ENCODE measurements at regions not wholly inside any gene's neighbourhood (a gene's known extent, or its start where the extent isn't known, plus 50 kb on each side); places are given as distances from the start of the nearest gene placed in this dataset.

DNA sequence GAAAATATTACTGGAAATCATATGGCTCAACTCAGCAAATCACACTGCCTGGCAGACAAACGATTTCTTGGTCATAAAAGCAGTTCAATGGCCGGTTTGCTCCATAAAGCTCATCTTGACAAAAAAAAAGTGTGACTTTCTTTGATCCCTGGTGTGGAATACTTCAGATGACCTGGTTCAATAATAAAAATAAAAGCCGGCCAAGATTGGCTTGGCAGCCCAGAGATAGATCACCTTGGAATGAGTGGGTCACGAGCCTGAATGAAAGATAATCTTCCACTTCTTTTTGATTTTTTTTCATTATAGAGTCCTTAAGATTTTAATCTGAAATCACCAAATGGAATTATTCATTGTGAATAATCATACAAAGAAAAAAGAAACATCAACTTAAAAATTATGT is 445.3 kb upstream of the CITED2 start:
- intact Hi-C loops (cut with DNase I): no loop called here
- no peak for DNase-seq

- no peak for DNase-seq
- intact Hi-C loops (cut with DNase I): no loop called here
Observed at GRCh38 chr6:139812939-139813338, 438.5 kb upstream of the CITED2 start.

DNA sequence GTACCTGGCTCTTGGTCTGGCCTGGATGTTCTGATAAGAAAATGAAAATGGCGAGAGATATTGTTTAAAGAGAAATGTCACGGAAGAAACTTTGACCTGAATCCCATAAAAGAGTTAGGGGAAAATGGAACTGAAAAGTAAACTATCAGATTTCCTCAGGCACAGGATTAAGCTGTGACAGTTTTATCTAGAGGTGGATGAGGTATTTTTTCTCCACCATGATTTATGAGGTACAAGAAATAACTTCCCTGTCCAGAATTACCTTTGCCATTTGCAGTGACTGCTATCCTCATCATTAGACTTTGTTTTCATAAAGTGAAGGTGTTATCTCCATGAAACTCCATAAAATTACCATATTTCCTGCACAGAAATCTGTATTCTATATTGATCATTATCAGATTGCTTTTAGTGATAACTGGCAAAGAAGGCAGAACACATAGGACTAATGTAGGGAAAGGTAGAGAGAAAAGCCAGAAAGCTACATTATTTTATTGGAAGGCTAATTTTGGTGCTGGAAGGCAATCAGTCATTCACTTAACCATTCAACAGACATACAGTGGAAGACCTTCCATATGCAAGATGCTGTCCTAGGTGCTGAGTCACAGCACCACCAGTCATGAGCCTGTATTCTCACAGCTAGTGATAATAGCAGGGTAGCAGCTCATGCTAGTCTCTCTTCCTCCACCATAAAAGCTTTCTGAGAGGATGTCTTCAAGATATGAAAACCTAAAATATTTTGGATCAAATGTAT is 427.3 kb upstream of the CITED2 start:
- intact Hi-C loops (cut with DNase I): no loop called here

GRCh38 chr6:139800837-139801236 is 426.4 kb upstream of the CITED2 start:
- intact Hi-C loops (cut with DNase I): no loop called here
- DNase-seq: no peak

More for the DNA sequence above, 427.3 kb upstream of the CITED2 start:
- DNase-seq: no peak

- no peak for DNase-seq
- intact Hi-C loops (cut with DNase I): no loop called here
Observed at GRCh38 chr6:139790527-139790926, 416.1 kb upstream of the CITED2 start.

DNA sequence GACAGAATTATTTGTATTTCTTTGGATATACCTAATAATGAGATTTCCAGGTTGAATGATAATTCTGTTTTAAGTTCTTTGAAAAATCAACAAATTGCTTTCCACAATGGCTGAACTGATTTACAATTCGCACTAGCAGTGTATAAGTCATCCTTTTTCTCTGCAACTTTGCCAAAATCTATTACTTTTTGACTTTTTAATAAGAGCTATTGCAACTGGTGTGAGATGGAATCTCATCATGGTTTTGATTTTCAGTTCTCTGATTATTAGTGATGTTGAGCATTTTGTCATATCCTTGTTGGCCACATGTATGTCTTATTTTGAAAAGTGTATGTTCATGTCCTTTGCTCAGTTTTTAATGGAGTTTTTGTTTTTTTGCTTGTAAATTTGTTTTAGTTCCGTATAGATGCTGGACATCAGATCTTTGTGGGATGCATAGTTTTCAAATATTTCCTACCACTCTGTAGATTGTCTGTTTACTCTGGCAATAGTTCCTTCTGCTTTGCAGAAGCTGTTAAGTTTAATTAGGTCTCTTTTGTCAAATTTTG is 409.8 kb upstream of the CITED2 start:
- intact Hi-C loops (cut with DNase I): no loop called here
- no peak for DNase-seq

DNA sequence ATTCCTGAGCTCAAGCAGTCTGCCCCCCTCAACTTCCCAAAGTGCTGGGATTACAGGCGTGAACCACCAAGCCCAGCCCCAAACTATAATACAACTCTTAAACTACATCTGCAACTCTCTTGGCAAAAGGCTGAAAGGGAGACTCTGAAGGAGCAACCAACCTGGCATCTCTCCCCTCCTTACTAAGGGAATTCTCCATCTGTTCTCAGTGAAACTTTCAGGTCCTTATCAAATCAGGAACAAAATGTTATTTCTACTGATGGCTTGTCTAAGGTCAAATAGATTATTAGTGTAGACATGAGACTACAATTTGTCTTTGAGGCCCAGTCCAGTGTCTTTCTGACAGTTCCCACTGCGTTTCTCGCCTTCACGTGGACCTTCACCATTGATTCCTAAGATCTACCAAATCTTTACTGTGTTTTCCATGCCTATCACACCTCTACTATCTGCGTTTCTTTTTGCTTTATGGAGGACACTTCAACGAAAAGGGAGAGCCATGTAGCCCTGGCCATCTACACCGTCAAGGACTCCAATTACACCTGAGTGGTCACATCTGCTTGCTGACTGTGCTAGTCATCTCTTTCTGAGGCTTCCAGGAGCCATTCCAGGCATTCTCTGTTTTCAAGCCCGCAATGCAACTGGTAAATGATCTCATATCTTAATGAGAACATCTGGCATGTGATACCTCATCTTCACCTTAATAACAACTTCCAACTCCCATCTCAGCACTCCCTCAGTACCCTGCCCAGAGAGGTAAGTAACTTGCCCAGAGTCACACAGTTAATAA is 405.7 kb upstream of the CITED2 start:
- intact Hi-C loops (cut with DNase I): no loop called here
- DNase-seq: no peak

- DNase-seq: peak in 6 of 42 donors; percentile 9 to 39 (median 15)
- intact Hi-C loops (cut with DNase I): no loop called here
Observed at GRCh38 chr6:139778688-139779087, 404.2 kb upstream of the CITED2 start.

DNA sequence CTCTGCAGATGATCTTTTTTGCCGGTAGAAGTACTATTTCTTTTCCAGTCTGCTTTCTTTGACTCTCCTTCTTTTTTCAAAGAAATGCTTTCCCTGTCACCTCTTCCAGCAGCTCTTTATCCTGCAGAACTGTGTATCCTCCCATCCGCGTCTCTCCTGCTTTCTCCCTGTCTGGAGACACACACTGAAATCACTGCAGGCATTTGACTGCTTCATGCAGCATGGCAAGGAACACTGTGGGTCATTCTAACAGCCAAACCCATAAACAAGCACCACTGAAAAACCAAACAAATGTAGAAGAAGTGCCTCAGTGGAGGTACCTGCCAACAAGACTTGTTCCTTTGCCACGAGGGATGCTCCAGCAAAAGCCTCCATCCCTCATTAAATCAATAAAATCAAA is 403.7 kb upstream of the CITED2 start:
- intact Hi-C loops (cut with DNase I): no loop called here
- DNase-seq: peak in 1 of 42 donors; percentile 3

GRCh38 chr6:139777202-139777970 is 402.9 kb upstream of the CITED2 start:
- no peak for DNase-seq
- intact Hi-C loops (cut with DNase I): no loop called here

GRCh38 chr6:139776041-139776440 is 401.6 kb upstream of the CITED2 start:
- DNase-seq: no peak

DNA sequence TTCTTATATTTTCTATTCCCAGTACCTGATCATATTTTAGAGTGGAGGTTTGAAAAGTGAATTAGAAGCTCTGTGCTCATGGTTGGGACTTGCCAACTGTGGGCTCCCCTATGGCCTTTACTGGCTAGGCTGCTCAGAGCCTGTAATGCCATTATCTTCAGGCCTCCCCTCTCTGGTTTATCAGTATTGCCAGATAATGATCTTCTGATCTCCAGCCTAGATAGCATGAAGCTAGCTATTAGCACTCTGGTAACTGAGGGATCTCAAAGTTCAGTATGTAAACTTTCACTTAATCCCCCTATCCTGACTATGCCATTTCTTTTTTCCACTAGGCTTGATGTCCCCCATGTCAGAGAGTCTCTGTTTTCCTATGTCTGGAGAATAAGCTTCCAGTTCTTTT is 393.7 kb upstream of the CITED2 start:
- intact Hi-C loops (cut with DNase I): no loop called here
- no peak for DNase-seq

More at GRCh38 chr6:139776041-139776440, 401.6 kb upstream of the CITED2 start:
- intact Hi-C loops (cut with DNase I): no loop called here

GRCh38 chr6:139766796-139767195 is 392.3 kb upstream of the CITED2 start:
- DNase-seq: no peak
- intact Hi-C loops (cut with DNase I): no loop called here

- DNase-seq: no peak
- intact Hi-C loops (cut with DNase I): no loop called here
Observed at GRCh38 chr6:139765825-139766285, 391.4 kb upstream of the CITED2 start.

DNA sequence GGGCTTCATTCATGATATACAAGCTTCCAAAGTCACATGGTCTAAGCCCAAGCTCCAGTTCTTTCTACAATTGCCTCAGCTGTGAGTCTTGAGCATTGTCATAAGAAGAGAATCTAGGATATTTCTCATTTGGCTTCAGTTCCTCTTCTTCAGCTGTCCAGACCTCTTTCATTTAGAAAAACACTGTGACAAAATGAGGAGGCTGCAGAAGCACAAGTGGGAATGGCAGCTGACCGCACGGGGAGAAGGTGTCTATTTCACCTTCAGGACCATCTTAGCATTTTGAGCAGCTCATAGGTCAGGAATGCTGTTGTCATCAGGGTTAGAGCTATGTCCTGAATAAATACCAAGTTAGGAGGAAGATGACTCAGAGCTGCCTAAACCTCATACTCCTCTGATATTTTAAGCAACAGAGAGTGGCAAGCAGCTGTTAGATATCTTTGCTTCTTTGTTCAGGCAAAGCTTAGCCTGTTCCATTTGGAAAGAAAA is 390.1 kb upstream of the CITED2 start:
- DNase-seq: peak in 11 of 42 donors; percentile 4 to 45 (median 22)
- intact Hi-C loops (cut with DNase I): no loop called here

- no peak for DNase-seq
- intact Hi-C loops (cut with DNase I): no loop called here
Observed at GRCh38 chr6:139763468-139764210, 389.2 kb upstream of the CITED2 start.

DNA sequence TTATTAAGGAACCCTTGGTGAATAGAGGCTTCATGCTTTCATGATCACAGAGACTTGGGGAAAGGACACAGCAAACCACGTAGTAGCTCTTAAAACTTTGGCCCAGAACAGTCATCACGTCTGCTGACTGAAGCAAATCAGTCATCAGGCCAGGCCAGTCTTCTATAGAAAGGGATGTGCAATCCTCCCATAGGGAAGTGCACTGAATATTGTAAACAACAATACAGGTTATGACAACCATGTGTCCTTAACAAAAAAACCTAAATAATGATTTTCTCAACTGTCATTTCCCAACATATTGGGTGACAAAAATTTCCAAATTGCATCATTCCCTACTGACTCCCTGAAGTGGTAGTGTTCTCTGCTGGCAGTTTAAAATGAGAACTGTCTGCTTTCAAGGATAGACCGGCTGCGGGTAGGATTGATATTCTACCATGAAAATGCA is 388.2 kb upstream of the CITED2 start:
- intact Hi-C loops (cut with DNase I): no loop called here
- no peak for DNase-seq

GRCh38 chr6:139760128-139760527 is 385.7 kb upstream of the CITED2 start:
- intact Hi-C loops (cut with DNase I): no loop called here

DNA sequence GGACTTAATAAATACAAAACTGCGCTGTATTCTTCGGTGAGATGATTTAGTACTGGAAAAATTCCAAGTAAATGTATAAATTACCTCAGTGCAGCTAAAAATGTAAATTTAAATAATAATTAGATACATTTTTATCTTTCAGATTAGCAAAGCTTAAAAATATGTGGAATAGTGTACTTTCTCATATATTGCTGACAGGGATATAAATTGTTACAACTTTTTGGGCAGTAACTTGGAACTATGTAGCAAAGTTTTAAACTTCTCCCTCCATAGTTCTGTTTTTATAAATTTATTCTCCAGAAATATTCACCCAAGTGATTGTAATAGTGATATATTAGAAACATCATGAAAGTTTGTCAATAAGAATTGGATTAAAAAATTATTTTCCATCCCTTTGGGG is 384.6 kb upstream of the CITED2 start:
- intact Hi-C loops (cut with DNase I): no loop called here

More at GRCh38 chr6:139760128-139760527, 385.7 kb upstream of the CITED2 start:
- DNase-seq: no peak

More for the DNA sequence above, 384.6 kb upstream of the CITED2 start:
- DNase-seq: no peak

All from head of caudate nucleus (tissue), 42 donors.